ENCODE measurements at regions not wholly inside any gene's neighbourhood (a gene's known extent, or its start where the extent isn't known, plus 50 kb on each side); places are given as distances from the start of the nearest gene placed in this dataset.

- H3K9me3 Mint-ChIP-seq, result peaks cover 3% of the 10 kb centered on the region
- no peak overlapping the region for H3K4me3 Mint-ChIP-seq
- intact Hi-C loops (cut with DNase I, micrococcal nuclease), result no loop called here
- H3K36me3 Mint-ChIP-seq (ENCODE audit: low read depth), result no peaks in the 10 kb centered on the region
- Histone ChIP-seq H3K27me3 (ENCODE audit: control insufficient read depth in 1 of 2, insufficient read depth in 2 of 2, low read length in 2 of 2) (no peaks in the 10 kb centered on the region), H3K4me3 (ENCODE audit: low read length) (no peak overlapping the region), H3K9me3 (ENCODE audit: control insufficient read depth in 1 of 2, insufficient read depth in 1 of 2, low read length in 2 of 2) (no peaks in the 10 kb centered on the region), H3K36me3 (ENCODE audit: insufficient read depth, low read length) (no peaks in the 10 kb centered on the region), H3K27ac (ENCODE audit: low read depth in 1 of 2, low read length in 2 of 2) (no peak overlapping the region), H3K4me1 (ENCODE audit: insufficient read depth, low read length) (no peaks in the 10 kb centered on the region)
- H3K27ac Mint-ChIP-seq, result no peak overlapping the region
- CTCF ChIA-PET, result no interaction called here
- TF ChIP-seq CTCF (IDR thresholded peaks at IDR 0.05), result no peak
- DNase-seq, result no peak
- H3K27me3 Mint-ChIP-seq, result no peaks in the 10 kb centered on the region
- POLR2A ChIA-PET, result interaction anchor here (0.8 kb wide), 1 partner anchor 9 kb away, joined by 3 read pairs; no protein-coding TSS in a partner anchor
- no peak for ATAC-seq (ENCODE audit: poor library complexity)
- H3K4me1 Mint-ChIP-seq (ENCODE audit: low read depth), result no peaks in the 10 kb centered on the region
These were observed 332.9 kb downstream of the NUAK1 start for GRCh38 chr12:105805730-105806399.

- DNase-seq (no peak), ATAC-seq (ENCODE audit: poor library complexity) (no peak)
- no peaks in the 10 kb centered on the region for H3K4me1 Mint-ChIP-seq (ENCODE audit: low read depth)
- ChIA-PET CTCF (no interaction called here), POLR2A (interaction anchor here (0.8 kb wide), 1 partner anchor 10 kb away, joined by 3 read pairs; no protein-coding TSS in a partner anchor)
- H3K4me3 Mint-ChIP-seq, result no peak overlapping the region
- no peaks in the 10 kb centered on the region for H3K27me3 Mint-ChIP-seq
- Histone ChIP-seq H3K4me1 (ENCODE audit: insufficient read depth, low read length) (no peaks in the 10 kb centered on the region), H3K4me3 (ENCODE audit: low read length) (no peak overlapping the region), H3K27me3 (ENCODE audit: control insufficient read depth in 1 of 2, insufficient read depth in 2 of 2, low read length in 2 of 2) (no peaks in the 10 kb centered on the region), H3K36me3 (ENCODE audit: insufficient read depth, low read length) (no peaks in the 10 kb centered on the region), H3K27ac (ENCODE audit: low read depth in 1 of 2, low read length in 2 of 2) (no peak overlapping the region), H3K9me3 (ENCODE audit: control insufficient read depth in 1 of 2, insufficient read depth in 1 of 2, low read length in 2 of 2) (no peaks in the 10 kb centered on the region)
- H3K36me3 Mint-ChIP-seq (ENCODE audit: low read depth), result no peaks in the 10 kb centered on the region
- no peak for TF ChIP-seq CTCF (IDR thresholded peaks at IDR 0.05)
- H3K27ac Mint-ChIP-seq, result no peak overlapping the region
- H3K9me3 Mint-ChIP-seq, result peaks cover 3% of the 10 kb centered on the region
- intact Hi-C loops (cut with DNase I, micrococcal nuclease), result no loop called here
These were observed 332.4 kb downstream of the NUAK1 start for GRCh38 chr12:105806400-105806770.

- intact Hi-C loops (cut with DNase I, micrococcal nuclease), result no loop called here
- Histone ChIP-seq H3K9me3 (ENCODE audit: control insufficient read depth in 1 of 2, insufficient read depth in 1 of 2, low read length in 2 of 2) (no peaks in the 10 kb centered on the region), H3K4me3 (ENCODE audit: low read length) (no peak overlapping the region), H3K4me1 (ENCODE audit: insufficient read depth, low read length) (no peaks in the 10 kb centered on the region), H3K27ac (ENCODE audit: low read depth in 1 of 2, low read length in 2 of 2) (no peak overlapping the region), H3K27me3 (ENCODE audit: control insufficient read depth in 1 of 2, insufficient read depth in 2 of 2, low read length in 2 of 2) (no peaks in the 10 kb centered on the region), H3K36me3 (ENCODE audit: insufficient read depth, low read length) (no peaks in the 10 kb centered on the region)
- POLR2A ChIA-PET, result no interaction called here
- TF ChIP-seq CTCF (IDR thresholded peaks at IDR 0.05), result no peak
- Mint-ChIP-seq H3K27ac (no peak overlapping the region), H3K4me1 (ENCODE audit: low read depth) (no peaks in the 10 kb centered on the region), H3K4me3 (no peak overlapping the region), H3K36me3 (ENCODE audit: low read depth) (no peaks in the 10 kb centered on the region), H3K9me3 (peaks cover 3% of the 10 kb centered on the region), H3K27me3 (peaks cover 5% of the 10 kb centered on the region)
- no peak for DNase-seq
- no peak for ATAC-seq (ENCODE audit: poor library complexity)
- CTCF ChIA-PET, result no interaction called here
These were observed 326.4 kb downstream of the NUAK1 start for GRCh38 chr12:105812366-105812765.

Data from CD4-positive, alpha-beta T cell (primary cell).